Activated CD4-positive, alpha-beta T cell treated with anti-CD3 and anti-CD28 coated beads for 24 hours (primary cell): ENCODE measurements at regions not wholly inside any gene's neighbourhood (a gene's known extent, or its start where the extent isn't known, plus 50 kb on each side); places are given as distances from the start of the nearest gene placed in this dataset.
"Not testable (repeated sequence)": the region's sequence is repeated elsewhere in the genome, so short reads cannot be mapped to it uniquely, and the experiment has no call there.

Experiments used
- DNase-seq, 2 donors: peaks; one replicate each; pipeline ENCODE4 v3.0.0-alpha.2; 2020; ENCODE audit warnings: low read depth in 2 of 2

- DNase-seq: no peak
Observed at GRCh38 chr2:182638667-182639066, 77.4 kb upstream of the DNAJC10 start.

DNA sequence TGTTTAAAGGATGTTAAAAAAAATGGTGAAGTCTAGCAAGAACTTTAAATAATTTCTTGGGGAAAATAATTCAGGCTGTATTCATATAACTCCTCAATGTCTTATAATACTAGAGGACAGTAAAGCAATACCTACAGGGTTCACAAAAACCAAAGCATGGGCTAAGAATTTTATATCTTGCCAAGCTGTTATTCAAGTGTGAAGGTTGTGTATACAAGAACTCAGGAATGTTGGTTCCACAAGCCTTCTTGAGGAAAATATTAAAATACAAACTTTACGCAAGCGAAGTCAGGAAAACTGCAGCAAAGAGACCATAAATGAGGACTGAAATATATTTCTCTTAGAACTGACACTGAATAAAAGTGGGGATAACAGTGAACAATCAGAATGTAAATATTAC is 76.1 kb upstream of the DNAJC10 start:
- no peak for DNase-seq

DNA sequence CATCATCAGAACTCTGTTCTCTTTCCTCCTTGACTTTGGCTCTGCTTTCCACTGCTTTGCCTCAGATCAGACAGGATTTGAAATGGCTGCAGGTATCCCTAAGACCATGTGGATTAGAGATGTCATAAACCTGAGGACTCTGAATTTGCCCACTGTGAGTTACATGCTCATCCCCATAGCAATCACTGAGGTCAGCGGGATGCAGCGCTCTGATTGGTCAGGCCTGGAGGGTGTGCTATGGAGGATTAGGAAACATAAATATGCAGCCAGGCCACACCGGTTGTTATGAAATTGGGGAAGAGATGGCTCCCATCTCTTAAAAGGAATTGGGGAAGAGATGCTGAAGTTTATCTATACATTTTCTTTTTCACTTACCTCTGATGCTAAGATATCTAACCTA is 73.7 kb upstream of the DNAJC10 start:
- DNase-seq: peak in 1 of 2 donors; percentile 12

DNA sequence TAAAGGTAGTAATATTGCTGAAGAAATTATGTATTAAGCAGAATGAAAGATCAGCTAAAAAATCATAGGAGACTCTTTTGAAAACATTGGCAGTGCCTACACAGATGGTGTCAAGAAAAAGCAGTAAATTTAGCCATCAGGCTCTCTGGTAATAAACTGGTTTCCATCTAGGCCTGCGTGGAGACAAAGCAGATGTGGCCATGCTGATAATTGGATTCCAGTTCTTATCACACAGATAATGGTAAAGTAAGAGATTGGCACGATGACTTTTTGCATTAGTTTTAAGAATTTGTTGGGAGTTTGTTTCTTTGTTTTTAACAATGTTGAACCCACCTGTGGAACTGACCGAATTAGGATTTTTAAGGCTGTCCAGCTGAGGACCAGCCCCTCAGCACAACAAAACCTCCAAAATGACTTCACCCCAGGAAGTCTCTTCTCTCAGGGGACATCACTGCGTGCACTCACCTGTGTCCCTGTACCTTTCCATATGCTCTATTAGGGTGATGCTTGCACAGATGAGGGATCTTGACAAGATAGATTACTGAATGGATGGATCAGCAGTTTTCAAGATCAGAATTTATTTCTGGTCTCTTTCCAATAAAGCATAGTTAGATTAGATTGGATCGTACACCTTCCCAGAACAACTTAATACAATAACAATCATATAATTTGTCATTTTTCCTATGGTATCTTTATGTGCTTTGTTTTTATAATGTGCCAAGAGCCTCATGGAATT is 69.1 kb upstream of the DNAJC10 start:
- no peak for DNase-seq

- DNase-seq: no peak
Observed at GRCh38 chr2:182647499-182647787, 68.6 kb upstream of the DNAJC10 start.

- no peak for DNase-seq
Observed at GRCh38 chr2:182649316-182649715, 66.7 kb upstream of the DNAJC10 start.

- DNase-seq: no peak
Observed at GRCh38 chr2:182650704-182651103, 65.4 kb upstream of the DNAJC10 start.

- DNase-seq: no peak
Observed at GRCh38 chr2:182652326-182652725, 63.7 kb upstream of the DNAJC10 start.

GRCh38 chr2:182655750-182656149 is 60.3 kb upstream of the DNAJC10 start:
- no peak for DNase-seq

- DNase-seq: no peak
Observed at GRCh38 chr2:182664212-182664611, 51.8 kb upstream of the DNAJC10 start.

DNA sequence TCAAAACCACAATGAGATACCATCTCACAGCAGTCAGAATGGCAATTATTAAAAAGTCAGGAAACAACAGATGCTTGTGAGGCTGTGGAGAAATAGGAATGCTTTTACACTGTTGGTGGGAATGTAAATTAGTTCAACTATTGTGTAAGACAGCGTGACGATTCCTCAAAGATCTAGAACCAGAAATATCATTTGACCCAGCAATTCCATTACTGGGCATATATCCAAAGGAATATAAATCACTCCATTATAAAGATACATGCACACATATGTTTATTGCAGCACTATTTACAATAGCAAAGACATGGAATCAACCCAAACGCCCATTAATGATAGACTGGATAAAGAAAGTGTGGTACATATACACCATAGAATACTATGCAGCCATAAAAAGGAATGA is 50.6 kb upstream of the DNAJC10 start:
- not testable (repeated sequence) for DNase-seq
